K562 (cell line): ENCODE measurements at regions not wholly inside any gene's neighbourhood (a gene's known extent, or its start where the extent isn't known, plus 50 kb on each side); places are given as distances from the start of the nearest gene placed in this dataset.

Experiments
- ATAC-seq: fragments of 200-7000 bp; cut with Tn5 transposase; 3 replicates; pipeline ENCODE4 v1.9.1; 2020; ENCODE audit warnings: moderate library complexity
- BruUV-seq: library from RNA; stranded (reverse); fragments of 400-500 nt; replicated peaks from 2 replicates; lab custom pipeline; 2021; lab: Mats Ljungman, UMichigan
- CTCF ChIA-PET: fragments of 300-600 bp; formaldehyde crosslinking; extraction: SDS; loops from one replicate; lab custom pipeline; 2021; ENCODE audit warnings: low intra/inter-chr PET ratio; lab: Yijun Ruan, JAX
- POLR2A ChIA-PET: fragments of 300-600, 350-650 bp; sonication (Branson Sonifier 250); formaldehyde crosslinking; extraction: SDS; loops from one replicate; lab custom pipeline; 2021; ENCODE audit warnings: antibody characterized with exemption, inconsistent platforms; lab: Yijun Ruan, JAX
- DNase-seq, 4 experiments: peaks; one replicate each; pipeline versions ENCODE4 v3.0.0 to v3.0.0-alpha.2; 2011 to 2018; ENCODE audit warnings: low spot score in 3 of 4, mixed read lengths in 3 of 4; ENCODE audit errors: extremely low read depth in 1 of 4
- FAIRE-seq: peaks from 2 replicates; lab custom pipeline; 2011; peaks lifted over from hg19 to GRCh38; lab: Jason Lieb, UNC
- H2AFZ ChIP-seq: 2 replicates; pipeline ENCODE4 v1.6.0; 2011; ENCODE audit warnings: low read depth, low read length, control low read depth, inconsistent platforms
- H3K27ac ChIP-seq: fragments of 200-600 bp; 3 replicates; pipeline ENCODE4 v1.8.0; 2011; ENCODE audit warnings: low read depth, mild to moderate bottlenecking, control low read depth, inconsistent platforms, low read length, moderate library complexity, mixed read lengths; ENCODE audit errors: extremely low read depth
- H3K27me3 ChIP-seq, 2 experiments: fragments of 300-600 bp in 1 of 2; 2 replicates in 1 of 2; 3 replicates in 1 of 2; pipeline versions ENCODE4 v1.6.0 to v1.8.0; 2011; ENCODE audit warnings: inconsistent platforms in 2 of 2, low read length in 2 of 2, mild to moderate bottlenecking in 1 of 2, mixed read lengths in 1 of 2, moderate library complexity in 1 of 2; ENCODE audit not compliant: control insufficient read depth in 2 of 2, insufficient read depth in 2 of 2
- H3K36me3 ChIP-seq: fragments of 300-600 bp; 3 replicates; pipeline ENCODE4 v1.8.0; 2011; ENCODE audit warnings: mild to moderate bottlenecking, low read length, inconsistent platforms; ENCODE audit not compliant: control insufficient read depth, insufficient read depth
- H3K4me1 ChIP-seq, 2 experiments: fragments of 200-600 bp in 1 of 2; replicated peaks in 1 of 2; 2 replicates in 1 of 2; 3 replicates in 1 of 2; pipeline versions ENCODE4 v1.5.1 to v1.8.0; 2011; ENCODE audit warnings: inconsistent platforms in 2 of 2, low read length in 2 of 2, mild to moderate bottlenecking in 1 of 2, mixed read lengths in 1 of 2, moderate library complexity in 1 of 2; ENCODE audit not compliant: control insufficient read depth in 2 of 2, insufficient read depth in 2 of 2
- H3K4me2 ChIP-seq: 2 replicates; pipeline ENCODE4 v1.6.1; 2011; ENCODE audit warnings: low read length, control low read depth, inconsistent platforms, mixed read lengths; ENCODE audit not compliant: insufficient read depth
- H3K4me3 ChIP-seq: fragments of 200-600 bp; sonication (generic), shearing (Covaris generic); 2 replicates; pipeline ENCODE4 v1.5.1; 2016; ENCODE audit warnings: control low read depth, inconsistent platforms
- H3K79me2 ChIP-seq: fragments of 200-600 bp; 3 replicates; pipeline ENCODE4 v1.8.0; 2011; ENCODE audit warnings: low read length, inconsistent platforms; ENCODE audit not compliant: control insufficient read depth, insufficient read depth
- H3K9ac ChIP-seq, 2 experiments: 2 replicates each; pipeline versions ENCODE4 v1.6.0 to v1.6.1; 2011; ENCODE audit warnings: low read depth in 2 of 2, low read length in 2 of 2, control low read depth in 1 of 2, inconsistent platforms in 1 of 2, mild to moderate bottlenecking in 1 of 2, mixed read lengths in 1 of 2; ENCODE audit not compliant: insufficient read depth in 1 of 2
- H3K9me1 ChIP-seq: one replicate; pipeline ENCODE4 v1.6.0; 2011; ENCODE audit warnings: inconsistent platforms, mild to moderate bottlenecking, low read length, moderate library complexity; ENCODE audit not compliant: control insufficient read depth, insufficient read depth
- H3K9me3 ChIP-seq: replicated peaks from 2 replicates; pipeline ENCODE4 v1.5.1; 2011; ENCODE audit warnings: low read depth, low read length, inconsistent platforms; ENCODE audit not compliant: control insufficient read depth, insufficient read depth
- H4K20me1 ChIP-seq: replicated peaks from 2 replicates; pipeline ENCODE4 v1.6.1; 2011; ENCODE audit warnings: low read length, inconsistent platforms, mixed read lengths; ENCODE audit not compliant: control insufficient read depth, insufficient read depth
- ATF7 ChIP-seq: fragments of 450-650 bp; IDR thresholded peaks from 2 replicates; pipeline ENCODE4 v1.7.1; 2014; ENCODE audit warnings: mild to moderate bottlenecking, moderate library complexity
- EHMT2 ChIP-seq: fragments of 450-650 bp; IDR thresholded peaks from 2 replicates; pipeline ENCODE4 v1.6.1; 2018; ENCODE audit warnings: antibody characterized with exemption
- GABPB2 ChIP-seq: fragments of 250-450 bp; sonication (Bioruptor Pico); conservative IDR thresholded peaks from 2 replicates; pipeline ENCODE4 v1.5.1; 2021; ENCODE audit warnings: mild to moderate bottlenecking
- NELFE ChIP-seq: IDR thresholded peaks from 2 replicates; pipeline ENCODE4 v1.6.1; 2011; ENCODE audit warnings: mild to moderate bottlenecking; ENCODE audit not compliant: insufficient read depth, insufficient read length
- PREB ChIP-seq: sonication (generic); formaldehyde crosslinking; IDR thresholded peaks from 2 replicates; pipeline ENCODE4 v1.8.1; 2023; ENCODE audit warnings: mild to moderate bottlenecking, missing genetic modification reagents
- SAFB ChIP-seq: fragments of 200-400 bp; formaldehyde crosslinking; IDR thresholded peaks from 2 replicates; pipeline ENCODE4 v1.6.1; 2017; ENCODE audit warnings: low read depth, low read length, borderline replicate concordance
- USF1 ChIP-seq: sonication (generic); formaldehyde crosslinking; IDR thresholded peaks from 2 replicates; pipeline ENCODE4 v1.9.0; 2022; ENCODE audit warnings: mild to moderate bottlenecking, missing genetic modification reagents
- ZKSCAN3 ChIP-seq: fragments of 250-450 bp; sonication (Bioruptor Pico); IDR thresholded peaks from 2 replicates; pipeline ENCODE4 v1.4.0; 2020
- ZNF263 ChIP-seq: sonication (generic); formaldehyde crosslinking; IDR thresholded peaks from 2 replicates; pipeline ENCODE4 v1.8.0; 2022; ENCODE audit warnings: mild to moderate bottlenecking, missing genetic modification reagents, borderline replicate concordance
- ZNF764 ChIP-seq: fragments of 250-450 bp; sonication (Bioruptor Pico); IDR thresholded peaks from 2 replicates; pipeline ENCODE4 v1.4.0; 2020; ENCODE audit warnings: low read depth, mild to moderate bottlenecking, moderate library complexity
- WGBS: fragments of 100-300 bp; shearing (Covaris generic); methylation state at CpG from one replicate; pipeline ENCODE4 v1.1.6; 2016; ENCODE audit warnings: low coverage, mixed read lengths; ENCODE audit not compliant: insufficient coverage; ENCODE audit errors: missing lambda C conversion rate; 5-methylcytosine and 5-hydroxymethylcytosine counted together
- in situ Hi-C: fragments of 300-500 bp; cut with MboI; formaldehyde crosslinking; loops from 4 replicates; pipeline ENCODE4 v1.15.0; 2018; ENCODE audit warnings: inconsistent platforms, mixed read lengths
- intact Hi-C: fragments of 100-400 bp; cut with micrococcal nuclease; formaldehyde crosslinking; loops from 2 replicates; pipeline ENCODE4 v1.14.2; 2022

GRCh38 chr3:20388971-20389370 is 203.0 kb upstream of the SGO1 start:
- H3K9me3 ChIP-seq = no peaks in the 10 kb centered on the region
- 0% methylated on average over 1 of the region's 1 CpG for WGBS
- DNase-seq (no peak), FAIRE-seq (no peak), ATAC-seq (no peak)
- no peaks in the 10 kb centered on the region for H3K9me1 ChIP-seq
- no TSS peak for BruUV-seq
- no peaks in the 10 kb centered on the region for H3K27me3 ChIP-seq
- TF ChIP-seq ZKSCAN3 (CRISPR knock-in tag) = no peak
- no peak for TF ChIP-seq SAFB
- TF ChIP-seq ATF7 = no peak
- TF ChIP-seq ZNF764 (CRISPR knock-in tag) = no peak
- no peak for TF ChIP-seq GABPB2 (CRISPR knock-in tag)
- TF ChIP-seq USF1 = no peak
- TF ChIP-seq NELFE = no peak
- TF ChIP-seq PREB (CRISPR knock-in tag) = no peak
- TF ChIP-seq EHMT2 = no peak
- TF ChIP-seq ZNF263 (CRISPR knock-in tag) = no peak
- H3K4me2 ChIP-seq = no peak overlapping the region
- H3K36me3 ChIP-seq = no peaks in the 10 kb centered on the region
- in situ Hi-C loops = no loop called here
- H3K4me3 ChIP-seq = no peak overlapping the region
- ChIA-PET POLR2A (no interaction called here), CTCF (no interaction called here)
- H2AFZ ChIP-seq = no peak overlapping the region
- no peak overlapping the region for H3K9ac ChIP-seq
- no peaks in the 10 kb centered on the region for H3K79me2 ChIP-seq
- H3K27ac ChIP-seq = no peak overlapping the region
- intact Hi-C loops = no loop called here
- H3K4me1 ChIP-seq = no peaks in the 10 kb centered on the region
- H4K20me1 ChIP-seq = no peaks in the 10 kb centered on the region
